BLaER1 treated with 17β-estradiol and CSF1 and Interleukin-3, amounts not matched to agents 10 nM and 100 nM (cell line): ENCODE measurements at regions not wholly inside any gene's neighbourhood (a gene's known extent, or its start where the extent isn't known, plus 50 kb on each side); places are given as distances from the start of the nearest gene placed in this dataset.

ENCODE experiments used
- H3K27ac ChIP-seq, 11 experiments: shearing (Covaris generic); formaldehyde crosslinking; 2 replicates each; pipeline ENCODE4 v1.8.1; 2022
- H3K27me3 ChIP-seq, 11 experiments: shearing (Covaris generic); formaldehyde crosslinking; 2 replicates each; pipeline ENCODE4 v1.8.1; 2022
- H3K36me3 ChIP-seq, 11 experiments: shearing (Covaris generic); formaldehyde crosslinking; 2 replicates each; pipeline ENCODE4 v1.8.1; 2022
- H3K4me1 ChIP-seq, 10 experiments: shearing (Covaris generic); formaldehyde crosslinking; 2 replicates each; pipeline ENCODE4 v1.8.1; 2022
- H3K4me2 ChIP-seq, 11 experiments: shearing (Covaris generic); formaldehyde crosslinking; 2 replicates each; pipeline ENCODE4 v1.8.1; 2022
- H3K4me3 ChIP-seq, 10 experiments: shearing (Covaris generic); formaldehyde crosslinking; 2 replicates each; pipeline ENCODE4 v1.8.1; 2022
- H3K9ac ChIP-seq, 11 experiments: shearing (Covaris generic); formaldehyde crosslinking; 2 replicates each; pipeline ENCODE4 v1.8.1; 2022
- H3K9me3 ChIP-seq, 11 experiments: shearing (Covaris generic); formaldehyde crosslinking; replicated peaks in 1 of 11; 2 replicates each; pipeline ENCODE4 v1.8.1; 2022
- H4K20me1 ChIP-seq, 11 experiments: shearing (Covaris generic); formaldehyde crosslinking; 2 replicates each; pipeline ENCODE4 v1.8.1; 2022
- Cebpa-rat ChIP-seq, 11 experiments: shearing (Covaris generic); IDR thresholded peaks; 2 replicates each; pipeline ENCODE4 v1.8.1; 2022

GRCh38 chr1:81613803-81614202 is 186.9 kb upstream of the ADGRL2 start:
- peaks cover 17 to 33% (median 27%) of the 10 kb centered on the region in 11 experiments for H3K9me3 ChIP-seq
- no peak overlapping the region for H3K27ac ChIP-seq
- H3K9ac ChIP-seq: no peak overlapping the region
- TF ChIP-seq Cebpa-rat (IDR thresholded peaks at IDR 0.05): no peak
- no peaks in the 10 kb centered on the region for H3K36me3 ChIP-seq
- no peak overlapping the region for H3K4me3 ChIP-seq
- H3K4me2 ChIP-seq: no peak overlapping the region
- no peaks in the 10 kb centered on the region for H3K27me3 ChIP-seq
- no peaks in the 10 kb centered on the region for H4K20me1 ChIP-seq
- H3K4me1 ChIP-seq: 0 out of 20 replicates have a peak, but pooled peaks cover 0 to 4% (median 0%) of the 10 kb centered on the region in 10 experiments

- no peak for TF ChIP-seq Cebpa-rat (IDR thresholded peaks at IDR 0.05)
- Histone ChIP-seq H3K4me3 (no peak overlapping the region), H3K9ac (no peak overlapping the region), H3K36me3 (no peaks in the 10 kb centered on the region), H3K9me3 (no peaks in the 10 kb centered on the region), H4K20me1 (no peaks in the 10 kb centered on the region), H3K4me2 (no peak overlapping the region), H3K4me1 (no peaks in the 10 kb centered on the region), H3K27ac (no peak overlapping the region), H3K27me3 (no peaks in the 10 kb centered on the region)
These were observed 192.8 kb upstream of the ADGRL2 start for GRCh38 chr1:81607924-81608323.

GRCh38 chr1:81607086-81607485 is 193.6 kb upstream of the ADGRL2 start:
- Histone ChIP-seq H3K4me3 (no peak overlapping the region), H4K20me1 (no peaks in the 10 kb centered on the region), H3K4me2 (no peak overlapping the region), H3K36me3 (no peaks in the 10 kb centered on the region), H3K9ac (no peak overlapping the region), H3K9me3 (no peaks in the 10 kb centered on the region), H3K4me1 (no peaks in the 10 kb centered on the region), H3K27me3 (no peaks in the 10 kb centered on the region), H3K27ac (no peak overlapping the region)
- no peak for TF ChIP-seq Cebpa-rat (IDR thresholded peaks at IDR 0.05)

- no peaks in the 10 kb centered on the region for H4K20me1 ChIP-seq
- H3K27me3 ChIP-seq: no peaks in the 10 kb centered on the region
- no peak overlapping the region for H3K9ac ChIP-seq
- no peak for TF ChIP-seq Cebpa-rat (IDR thresholded peaks at IDR 0.05)
- no peak overlapping the region for H3K4me3 ChIP-seq
- no peaks in the 10 kb centered on the region for H3K36me3 ChIP-seq
- H3K4me1 ChIP-seq: no peaks in the 10 kb centered on the region; a peak in 1 of 20 replicates
- H3K27ac ChIP-seq: no peak overlapping the region
- no peak overlapping the region for H3K4me2 ChIP-seq
- H3K9me3 ChIP-seq: no peaks in the 10 kb centered on the region
These were observed 194.1 kb upstream of the ADGRL2 start for GRCh38 chr1:81606656-81607055.

GRCh38 chr1:81605023-81605422 is 195.7 kb upstream of the ADGRL2 start:
- no peaks in the 10 kb centered on the region; a peak in 1 of 20 replicates for H3K4me1 ChIP-seq
- H3K9me3 ChIP-seq: no peaks in the 10 kb centered on the region
- H3K4me2 ChIP-seq: no peak overlapping the region
- no peaks in the 10 kb centered on the region for H3K36me3 ChIP-seq
- H3K9ac ChIP-seq: no peak overlapping the region
- no peaks in the 10 kb centered on the region for H4K20me1 ChIP-seq
- no peak overlapping the region for H3K4me3 ChIP-seq
- no peaks in the 10 kb centered on the region for H3K27me3 ChIP-seq
- no peak for TF ChIP-seq Cebpa-rat (IDR thresholded peaks at IDR 0.05)
- no peak overlapping the region for H3K27ac ChIP-seq

- H3K27ac ChIP-seq: no peak overlapping the region
- H3K4me1 ChIP-seq: no peaks in the 10 kb centered on the region; a peak in 1 of 20 replicates
- no peaks in the 10 kb centered on the region for H3K27me3 ChIP-seq
- no peak overlapping the region for H3K4me2 ChIP-seq
- H4K20me1 ChIP-seq: no peaks in the 10 kb centered on the region; a peak in 1 of 22 replicates
- no peak overlapping the region for H3K9ac ChIP-seq
- H3K4me3 ChIP-seq: no peak overlapping the region
- TF ChIP-seq Cebpa-rat (IDR thresholded peaks at IDR 0.05): no peak
- no peaks in the 10 kb centered on the region for H3K36me3 ChIP-seq
- H3K9me3 ChIP-seq: no peaks in the 10 kb centered on the region
These were observed 199.7 kb upstream of the ADGRL2 start for GRCh38 chr1:81600878-81601622.

- no peaks in the 10 kb centered on the region for H3K36me3 ChIP-seq
- H4K20me1 ChIP-seq: no peaks in the 10 kb centered on the region; a peak in 1 of 22 replicates
- H3K9me3 ChIP-seq: no peaks in the 10 kb centered on the region
- no peaks in the 10 kb centered on the region for H3K27me3 ChIP-seq
- H3K27ac ChIP-seq: no peak overlapping the region
- no peak overlapping the region for H3K4me3 ChIP-seq
- H3K9ac ChIP-seq: no peak overlapping the region
- H3K4me2 ChIP-seq: no peak overlapping the region
- no peak for TF ChIP-seq Cebpa-rat (IDR thresholded peaks at IDR 0.05)
- H3K4me1 ChIP-seq: no peaks in the 10 kb centered on the region; a peak in 1 of 20 replicates
These were observed 200.4 kb upstream of the ADGRL2 start for GRCh38 chr1:81600363-81600762.

GRCh38 chr1:81598623-81599022 is 202.1 kb upstream of the ADGRL2 start:
- H3K9ac ChIP-seq: no peak overlapping the region
- H3K4me1 ChIP-seq: no peaks in the 10 kb centered on the region; a peak in 1 of 20 replicates
- no peaks in the 10 kb centered on the region; a peak in 1 of 22 replicates for H4K20me1 ChIP-seq
- H3K9me3 ChIP-seq: no peaks in the 10 kb centered on the region
- no peak overlapping the region for H3K4me2 ChIP-seq
- no peaks in the 10 kb centered on the region for H3K36me3 ChIP-seq
- H3K27me3 ChIP-seq: no peaks in the 10 kb centered on the region
- H3K27ac ChIP-seq: no peak overlapping the region
- TF ChIP-seq Cebpa-rat (IDR thresholded peaks at IDR 0.05): no peak
- no peak overlapping the region for H3K4me3 ChIP-seq

GRCh38 chr1:81597720-81598426 is 202.9 kb upstream of the ADGRL2 start:
- no peaks in the 10 kb centered on the region for H3K9me3 ChIP-seq
- H3K9ac ChIP-seq: no peak overlapping the region
- H3K4me3 ChIP-seq: no peak overlapping the region
- H3K4me2 ChIP-seq: no peak overlapping the region
- H3K27ac ChIP-seq: no peak overlapping the region
- TF ChIP-seq Cebpa-rat (IDR thresholded peaks at IDR 0.05): no peak
- H3K27me3 ChIP-seq: no peaks in the 10 kb centered on the region
- H3K36me3 ChIP-seq: no peaks in the 10 kb centered on the region
- no peaks in the 10 kb centered on the region; a peak in 1 of 22 replicates for H4K20me1 ChIP-seq
- no peaks in the 10 kb centered on the region; a peak in 1 of 20 replicates for H3K4me1 ChIP-seq

GRCh38 chr1:81596341-81596740 is 204.4 kb upstream of the ADGRL2 start:
- Histone ChIP-seq H3K27me3 (no peaks in the 10 kb centered on the region), H4K20me1 (no peaks in the 10 kb centered on the region; a peak in 1 of 22 replicates), H3K4me3 (no peak overlapping the region), H3K4me1 (no peaks in the 10 kb centered on the region), H3K4me2 (no peak overlapping the region), H3K9ac (no peak overlapping the region), H3K27ac (no peak overlapping the region), H3K36me3 (no peaks in the 10 kb centered on the region), H3K9me3 (no peaks in the 10 kb centered on the region)
- TF ChIP-seq Cebpa-rat (IDR thresholded peaks at IDR 0.05): no peak
